ENCODE measurements at regions not wholly inside any gene's neighbourhood (a gene's known extent, or its start where the extent isn't known, plus 50 kb on each side); places are given as distances from the start of the nearest gene placed in this dataset.
"Not testable (repeated sequence)": the region's sequence is repeated elsewhere in the genome, so short reads cannot be mapped to it uniquely, and the experiment has no call there.

- no peak for DNase-seq
Measured at GRCh38 chr4:81806485-81806884, 334.8 kb upstream of the RASGEF1B start.

DNA sequence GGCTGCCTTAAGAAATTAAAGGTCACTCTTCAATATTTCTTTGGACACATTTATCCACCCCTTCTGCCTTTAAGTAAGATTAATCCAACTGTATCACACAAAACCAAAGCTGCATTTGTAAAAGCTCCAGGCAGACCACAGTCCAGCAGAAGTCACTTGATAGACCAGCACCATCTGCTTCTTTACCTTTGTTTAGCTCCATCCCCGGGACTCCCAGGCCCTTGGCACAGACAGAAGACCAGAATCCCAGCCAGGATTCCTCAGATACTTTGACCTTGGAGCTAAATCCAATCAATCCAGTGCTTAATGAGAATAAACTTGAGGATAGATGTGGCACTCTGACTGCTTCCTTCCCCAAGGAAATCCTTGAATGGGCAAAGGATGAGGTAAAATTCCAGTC lies 333.1 kb upstream of the RASGEF1B start:
- no peak for DNase-seq

DNA sequence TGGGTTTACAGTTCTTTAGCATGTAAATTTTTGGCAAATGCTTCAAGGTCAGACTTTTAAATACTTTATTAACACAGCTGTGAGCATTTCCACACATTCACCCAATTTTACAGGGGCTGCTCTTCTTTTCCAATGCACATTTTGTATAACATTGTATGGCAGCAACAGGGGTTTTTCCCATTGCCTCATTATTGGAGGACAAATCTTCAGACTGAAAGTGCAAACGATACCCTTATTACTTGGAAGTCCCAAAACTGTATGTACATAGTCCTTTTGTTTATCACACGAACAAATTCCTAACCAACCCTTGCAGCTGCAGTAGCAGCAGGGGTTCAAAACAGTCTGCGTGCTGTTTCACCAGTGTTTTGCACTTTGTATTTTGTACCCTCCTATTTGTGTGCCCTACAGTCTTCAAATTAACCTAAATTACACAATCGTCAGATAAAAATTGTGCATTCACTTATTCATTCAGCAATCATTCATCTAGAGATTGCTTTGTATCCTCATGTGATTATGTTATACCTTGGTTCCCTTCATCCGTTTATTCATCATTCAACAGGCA lies 330.7 kb upstream of the RASGEF1B start:
- DNase-seq = no peak

DNA sequence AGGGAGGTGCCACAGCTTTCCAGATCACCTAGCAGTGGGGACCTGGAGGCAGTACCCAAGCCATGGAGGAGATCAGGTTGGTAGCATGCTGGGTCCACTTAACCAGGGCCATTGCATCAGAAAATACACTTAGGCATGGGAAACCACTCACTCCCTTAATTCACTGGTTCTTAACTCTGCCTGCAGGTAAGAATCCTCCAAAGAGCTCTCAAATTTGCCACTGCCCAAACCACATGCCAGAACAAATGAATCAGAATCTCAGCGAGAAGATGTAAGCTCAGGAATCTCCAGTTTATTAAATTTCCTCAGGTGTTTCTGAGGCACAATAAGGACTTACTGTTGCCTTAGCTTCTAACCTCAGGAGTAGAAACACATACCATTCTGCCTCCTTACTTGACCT lies 327.7 kb upstream of the RASGEF1B start:
- no peak for DNase-seq

- DNase-seq = no peak
Measured at GRCh38 chr4:81796790-81797528, 325.3 kb upstream of the RASGEF1B start.

DNA sequence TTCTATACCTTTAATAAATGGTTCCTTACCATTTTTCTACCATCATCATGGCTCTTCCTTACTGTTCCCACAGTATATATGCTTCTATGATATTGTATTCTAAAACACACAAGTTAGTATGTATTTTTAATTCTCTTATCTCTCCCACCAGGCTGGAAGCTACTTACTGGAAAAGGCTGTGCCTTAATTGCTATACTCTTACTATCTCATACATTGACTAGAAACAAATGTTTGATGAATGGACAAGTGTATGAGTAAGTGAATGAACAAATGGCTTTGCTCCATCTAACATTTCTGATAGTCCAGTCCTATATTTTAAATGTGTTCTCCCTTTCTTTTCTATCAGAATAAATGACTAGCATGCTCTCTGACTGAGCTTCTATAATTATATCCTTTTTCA lies 320.8 kb upstream of the RASGEF1B start:
- DNase-seq = no peak

DNA sequence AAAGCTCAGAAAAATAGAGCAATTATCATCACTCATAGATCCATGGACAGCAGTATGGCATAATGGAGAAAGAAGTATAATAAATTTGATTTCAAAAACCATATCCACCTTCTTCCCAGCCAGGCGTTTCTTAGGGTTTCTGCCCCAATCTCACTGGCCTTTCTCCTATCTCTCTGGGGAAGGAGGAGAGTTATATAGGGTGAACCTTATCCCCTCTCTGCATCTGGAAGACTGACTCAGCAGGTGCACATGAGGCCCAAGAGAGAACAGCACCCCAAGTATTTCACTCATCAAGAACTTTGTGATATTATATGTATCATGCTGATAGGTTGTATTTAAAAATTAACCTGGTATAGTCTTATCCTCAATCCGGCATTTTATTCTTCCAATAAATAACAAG lies 318.8 kb upstream of the RASGEF1B start:
- DNase-seq = no peak

- peak; percentile 4 for DNase-seq
Measured at GRCh38 chr4:81789741-81790399, 318.2 kb upstream of the RASGEF1B start.

DNA sequence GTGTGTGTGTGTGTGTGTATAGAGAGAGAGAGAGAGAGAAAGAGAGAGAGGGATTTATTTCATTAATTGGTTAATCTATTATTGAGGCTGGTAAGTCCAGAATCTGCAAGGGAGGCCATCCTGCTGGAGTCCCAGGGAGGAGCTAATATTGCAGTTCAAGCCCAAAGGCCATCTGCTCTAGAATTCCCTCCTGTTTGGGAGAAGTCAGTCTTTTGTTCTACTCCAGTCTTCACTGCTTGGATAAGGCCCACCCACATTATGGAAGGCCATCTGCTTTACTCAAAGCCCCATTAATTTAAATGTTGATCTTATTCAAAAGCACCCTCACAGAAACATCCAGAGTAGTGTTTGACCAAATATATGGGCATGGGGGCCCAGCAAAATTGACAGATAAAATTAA lies 317.5 kb upstream of the RASGEF1B start:
- DNase-seq = no peak

DNA sequence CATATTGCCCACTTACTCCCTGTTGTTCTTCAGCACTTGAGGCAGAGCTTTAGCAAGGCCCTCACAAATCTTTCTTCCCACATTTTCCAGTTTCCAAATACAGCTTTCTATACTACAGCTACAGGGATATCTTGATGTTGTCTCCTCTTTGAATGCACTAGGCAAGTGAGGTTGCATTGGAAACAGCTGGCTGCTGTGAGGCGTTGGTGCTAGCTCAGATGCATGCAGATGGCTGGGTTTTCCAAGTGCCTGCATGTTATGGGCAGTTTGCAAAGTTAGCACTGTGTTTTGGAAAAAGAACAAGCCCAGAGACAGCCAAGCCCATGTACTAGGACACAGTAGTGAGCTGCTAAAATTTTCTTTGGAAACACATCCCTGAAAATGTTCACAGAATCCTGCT lies 315.1 kb upstream of the RASGEF1B start:
- DNase-seq = no peak

DNA sequence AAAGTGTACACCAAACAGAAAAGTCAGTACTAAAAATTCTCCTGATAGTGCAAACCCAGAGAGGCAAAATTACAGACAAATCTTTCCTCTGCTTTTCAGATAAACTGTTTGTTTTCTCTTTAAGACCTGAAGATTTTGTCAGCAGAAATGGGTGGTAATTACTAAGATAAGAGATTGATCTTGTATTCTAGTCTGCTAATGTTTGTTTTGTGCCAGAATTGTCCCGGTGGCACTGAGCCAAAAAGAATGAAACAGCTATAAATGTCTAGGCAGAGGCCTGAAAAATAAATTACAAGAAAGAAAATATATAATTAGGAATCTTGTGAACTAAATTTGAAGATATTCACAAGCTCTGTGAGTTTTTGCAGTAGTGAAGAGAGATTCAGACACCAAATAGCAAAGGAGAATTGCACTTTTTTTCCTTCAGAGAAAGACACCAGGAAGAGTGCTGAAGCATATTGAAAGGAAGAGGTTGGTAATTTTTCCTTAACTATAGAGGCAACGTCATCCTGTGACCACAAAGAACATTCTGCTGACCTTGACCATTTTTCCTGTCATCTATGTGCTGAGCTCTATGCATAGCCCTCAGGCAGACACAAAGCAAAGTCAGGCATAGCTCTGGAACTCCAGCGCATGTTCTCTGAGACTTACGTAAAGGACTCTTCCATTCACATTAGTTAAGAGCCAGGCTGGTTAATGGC lies 314.5 kb upstream of the RASGEF1B start:
- DNase-seq = no peak

- no peak for DNase-seq
Measured at GRCh38 chr4:81785338-81785737, 313.6 kb upstream of the RASGEF1B start.

GRCh38 chr4:81783558-81783957 lies 311.9 kb upstream of the RASGEF1B start:
- no peak for DNase-seq

GRCh38 chr4:81781799-81782198 lies 310.1 kb upstream of the RASGEF1B start:
- DNase-seq = no peak

GRCh38 chr4:81777718-81778117 lies 306.0 kb upstream of the RASGEF1B start:
- not testable (repeated sequence) for DNase-seq

- DNase-seq = no peak
Measured at GRCh38 chr4:81776794-81777193, 305.1 kb upstream of the RASGEF1B start.

DNA sequence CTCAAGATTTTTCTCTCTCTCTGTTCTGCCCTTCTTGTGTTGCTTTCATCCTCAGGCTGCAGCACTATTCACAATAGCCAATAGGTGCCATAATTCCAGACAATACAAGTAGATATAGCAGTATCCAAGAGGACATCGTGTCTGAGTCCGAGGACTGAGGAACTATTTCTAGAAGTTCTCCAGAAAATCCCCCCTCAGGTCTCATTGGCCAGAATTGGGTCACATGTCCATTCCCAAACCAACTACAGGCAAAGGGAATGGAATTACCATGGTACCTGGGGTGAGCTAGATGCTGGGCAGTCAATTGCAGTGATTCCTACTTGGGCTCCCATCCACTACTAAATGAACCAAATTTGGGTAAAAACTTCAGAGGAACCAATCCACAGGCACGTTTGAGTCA lies 301.9 kb upstream of the RASGEF1B start:
- no peak for DNase-seq

DNA sequence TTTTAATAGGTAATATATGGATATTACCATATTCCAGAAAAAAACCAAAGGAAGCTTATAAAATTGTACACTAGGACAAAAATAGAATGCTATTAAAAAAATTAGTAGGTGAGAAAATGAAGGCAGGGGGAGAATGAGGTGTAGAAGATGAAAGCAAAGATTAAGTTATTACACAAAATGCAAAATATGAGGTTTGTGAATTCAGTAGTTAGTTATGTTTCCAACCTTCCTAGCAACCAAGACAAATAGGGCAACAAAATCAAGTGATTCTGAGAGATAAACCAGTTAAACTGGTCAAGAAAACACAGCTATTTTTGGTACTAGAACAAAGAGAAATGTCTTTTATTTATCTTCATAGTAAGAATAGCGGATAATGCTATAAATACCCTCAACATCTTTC lies 300.0 kb upstream of the RASGEF1B start:
- DNase-seq = no peak

DNA sequence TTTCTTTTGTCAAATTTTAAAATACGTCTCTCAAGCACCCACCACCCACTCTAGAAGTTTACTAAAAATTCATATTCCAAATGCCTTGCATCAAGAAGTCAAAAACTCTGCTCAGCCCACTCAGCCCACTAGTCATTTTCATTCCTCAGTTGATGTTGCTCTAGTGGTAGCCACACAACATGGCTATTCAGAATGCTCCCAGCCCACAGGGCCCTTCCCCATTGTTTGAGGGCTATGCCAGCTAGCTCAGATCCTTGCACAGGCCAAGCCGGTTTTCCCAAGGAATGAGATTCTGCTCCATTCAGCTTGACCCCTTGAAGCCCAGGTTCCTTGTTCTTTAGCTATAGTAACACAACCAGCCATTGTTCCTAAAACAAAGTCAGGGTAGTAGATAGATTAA lies 297.5 kb upstream of the RASGEF1B start:
- no peak for DNase-seq

DNA sequence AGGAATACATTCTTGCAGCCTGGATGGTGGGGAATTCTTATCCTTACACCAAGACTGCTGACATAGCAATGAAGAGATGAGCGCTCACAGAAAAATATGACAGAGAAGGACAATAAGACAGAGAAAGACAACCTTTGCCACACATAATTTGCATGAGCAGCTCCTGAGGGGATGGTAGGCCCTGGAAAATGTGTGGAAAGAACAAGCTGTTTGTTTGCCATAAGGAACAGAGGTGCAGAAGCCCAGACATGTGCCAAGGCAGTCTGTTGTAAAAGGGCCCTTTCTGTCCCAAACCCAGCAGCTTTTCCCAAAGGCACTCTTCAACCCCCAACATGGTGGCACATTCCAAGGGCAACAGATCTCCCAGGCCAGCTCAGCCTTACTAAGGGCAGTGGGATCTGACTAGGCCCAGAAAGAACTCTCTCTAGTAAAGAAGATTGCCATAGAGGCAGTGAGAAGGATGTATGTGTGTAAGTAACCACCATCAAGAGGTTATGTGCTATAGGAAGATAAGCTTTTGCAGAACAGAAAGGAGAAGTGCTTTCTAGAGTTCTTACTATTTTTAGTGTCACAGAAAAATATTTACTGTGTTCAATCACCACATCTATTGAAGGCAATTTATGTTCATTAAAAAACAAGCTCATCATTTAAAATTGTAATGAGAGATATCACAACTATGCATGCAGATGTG lies 287.0 kb upstream of the RASGEF1B start:
- no peak for DNase-seq

GRCh38 chr4:81757691-81758090 lies 286.0 kb upstream of the RASGEF1B start:
- DNase-seq = no peak

DNA sequence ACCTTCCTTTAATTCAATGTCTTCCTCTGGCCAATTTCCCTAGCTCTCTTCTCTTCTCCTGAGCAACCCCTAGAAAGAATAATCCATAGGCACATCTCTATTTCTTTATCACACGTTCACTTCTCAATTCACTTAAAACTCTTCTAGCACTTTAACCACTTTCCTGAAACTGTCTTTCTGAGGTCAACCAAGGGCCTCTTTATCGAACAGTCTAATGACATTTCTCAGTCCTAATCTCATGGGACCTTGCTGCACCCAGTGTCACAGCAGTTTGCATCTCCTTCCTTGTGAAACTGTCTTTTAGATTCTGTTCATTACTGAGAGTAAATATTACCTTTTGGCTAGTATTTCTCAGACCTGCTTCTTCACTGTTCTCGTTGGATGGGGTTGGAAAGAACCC lies 285.3 kb upstream of the RASGEF1B start:
- no peak for DNase-seq

DNA sequence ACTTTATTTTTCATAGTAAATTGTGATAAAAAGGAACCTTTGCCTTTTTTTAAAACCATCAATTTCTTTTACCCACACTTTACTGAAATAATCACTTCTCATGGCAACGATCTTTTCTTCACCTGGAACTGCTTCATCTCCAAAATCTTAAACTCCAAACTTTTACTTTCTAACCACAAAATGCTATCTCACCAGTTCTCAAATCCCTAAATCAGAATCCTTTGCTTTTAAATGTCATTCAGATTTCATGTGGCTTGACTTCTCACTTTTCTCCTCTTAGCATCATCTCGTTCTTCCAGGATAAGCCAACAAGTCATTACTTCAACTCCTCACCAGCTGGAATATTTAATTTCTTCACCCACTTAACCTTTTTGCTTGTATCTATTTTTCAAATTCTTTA lies 284.3 kb upstream of the RASGEF1B start:
- no peak for DNase-seq

Data from CD4-positive, alpha-beta T cell treated with Interleukin-17A for 4 hours (primary cell).